H1 (cell line): ENCODE measurements at regions not wholly inside any gene's neighbourhood (a gene's known extent, or its start where the extent isn't known, plus 50 kb on each side); places are given as distances from the start of the nearest gene placed in this dataset.

Experiments used
- CTCF ChIA-PET: fragments of 300-600 bp; sonication (Branson Sonifier 250); formaldehyde crosslinking; loops from one replicate; lab custom pipeline; 2021; ENCODE audit not compliant: partially characterized antibody; lab: Charles Lee
- POLR2A ChIA-PET: fragments of 300-600 bp; sonication (Branson Sonifier 250); formaldehyde crosslinking; loops from one replicate; lab custom pipeline; 2021; ENCODE audit warnings: inconsistent platforms; ENCODE audit not compliant: partially characterized antibody; lab: Charles Lee
- DNase-seq, 2 experiments: peaks; one replicate each; pipeline versions ENCODE4 v3.0.0 to v3.0.0-alpha.2; 2010 to 2022; ENCODE audit warnings: low spot score in 2 of 2, low read depth in 1 of 2, mixed read lengths in 1 of 2
- FAIRE-seq: peaks from 2 replicates; lab custom pipeline; 2011; peaks lifted over from hg19 to GRCh38; lab: Jason Lieb, UNC
- H2AFZ ChIP-seq: 2 replicates; pipeline ENCODE4 v1.8.1; 2012; ENCODE audit warnings: low read length, inconsistent platforms
- H2AK5ac ChIP-seq: 2 replicates; pipeline ENCODE4 v1.6.1; 2013; ENCODE audit warnings: low read depth, low read length
- H2BK120ac ChIP-seq: replicated peaks from 2 replicates; pipeline ENCODE3; 2013; ENCODE audit warnings: low read depth, low read length, inconsistent platforms
- H2BK12ac ChIP-seq: 2 replicates; pipeline ENCODE4 v1.6.1; 2013; ENCODE audit warnings: low read depth, low read length
- H2BK15ac ChIP-seq: 2 replicates; pipeline ENCODE4 v1.6.1; 2013; ENCODE audit warnings: low read length
- H2BK20ac ChIP-seq: 2 replicates; pipeline ENCODE4 v1.6.1; 2013; ENCODE audit warnings: low read length
- H2BK5ac ChIP-seq: 2 replicates; pipeline ENCODE4 v1.6.1; 2013; ENCODE audit warnings: low read depth, low read length
- H3K14ac ChIP-seq: 2 replicates; pipeline ENCODE4 v1.6.1; 2013; ENCODE audit warnings: inconsistent platforms; ENCODE audit not compliant: insufficient read length
- H3K18ac ChIP-seq: 2 replicates; pipeline ENCODE4 v1.6.1; 2013; ENCODE audit warnings: low read length; ENCODE audit errors: extremely low read depth
- H3K23ac ChIP-seq: 2 replicates; pipeline ENCODE4 v1.6.1; 2013; ENCODE audit warnings: inconsistent platforms; ENCODE audit not compliant: insufficient read length
- H3K23me2 ChIP-seq: 2 replicates; pipeline ENCODE4 v1.6.1; 2013; ENCODE audit warnings: low read depth, low read length
- H3K27ac ChIP-seq: 2 replicates; pipeline ENCODE4 v1.6.1; 2011; ENCODE audit warnings: low read depth, low read length, inconsistent platforms
- H3K27me3 ChIP-seq, 4 experiments: replicated peaks in 1 of 4; 1 replicate in 1 of 4; 2 replicates in 3 of 4; pipeline versions ENCODE4 v1.6.1 to v1.8.1; 2011 to 2013; ENCODE audit warnings: low read length in 3 of 4, mild to moderate bottlenecking in 3 of 4, inconsistent platforms in 2 of 4, mixed read lengths in 2 of 4, moderate library complexity in 1 of 4; ENCODE audit not compliant: control insufficient read depth in 3 of 4, insufficient read depth in 3 of 4; ENCODE audit errors: extremely low read depth in 1 of 4
- H3K36me3 ChIP-seq, 4 experiments: 2 replicates each; pipeline versions ENCODE4 v1.6.1 to v1.8.1; 2011 to 2013; ENCODE audit warnings: mild to moderate bottlenecking in 4 of 4, low read length in 3 of 4, moderate library complexity in 2 of 4, control low read depth in 1 of 4, inconsistent platforms in 1 of 4; ENCODE audit not compliant: insufficient read depth in 4 of 4, control insufficient read depth in 2 of 4
- H3K4ac ChIP-seq: replicated peaks from 2 replicates; pipeline ENCODE3; 2013; ENCODE audit warnings: low read length, low read depth, mixed read lengths, inconsistent platforms; ENCODE audit not compliant: insufficient read length
- H3K4me1 ChIP-seq, 4 experiments: replicated peaks in 1 of 4; 1 replicate in 1 of 4; 2 replicates in 3 of 4; pipeline versions ENCODE4 v1.6.1 to v1.8.1; 2011 to 2013; ENCODE audit warnings: low read length in 3 of 4, inconsistent platforms in 2 of 4, mixed read lengths in 1 of 4; ENCODE audit not compliant: insufficient read depth in 4 of 4, control insufficient read depth in 3 of 4
- H3K4me2 ChIP-seq, 2 experiments: 2 replicates each; pipeline versions ENCODE4 v1.6.1 to v1.8.1; 2011 to 2013; ENCODE audit warnings: low read depth in 2 of 2, low read length in 2 of 2, control low read depth in 1 of 2, inconsistent platforms in 1 of 2, mild to moderate bottlenecking in 1 of 2; ENCODE audit not compliant: insufficient read depth in 1 of 2
- H3K4me3 ChIP-seq, 4 experiments: fragments of 200-600, 300-600 bp in 1 of 4; sonication (generic), shearing (Covaris generic), sonication (Bioruptor Twin) in 1 of 4; 2 replicates each; pipeline versions ENCODE4 v1.5.1 to v1.8.1; 2011 to 2016; ENCODE audit warnings: low read length in 4 of 4, low read depth in 3 of 4, control low read depth in 2 of 4, inconsistent platforms in 2 of 4, mild to moderate bottlenecking in 2 of 4, mixed read lengths in 1 of 4, moderate library complexity in 1 of 4; ENCODE audit not compliant: insufficient read depth in 2 of 4; ENCODE audit errors: extremely low read depth in 1 of 4
- H3K56ac ChIP-seq: replicated peaks from 2 replicates; pipeline ENCODE3; 2013; ENCODE audit warnings: low read depth, mild to moderate bottlenecking, mixed read lengths, low read length, inconsistent platforms; ENCODE audit not compliant: insufficient read length
- H3K79me1 ChIP-seq: 2 replicates; pipeline ENCODE4 v1.6.1; 2013; ENCODE audit warnings: low read depth, low read length, control low read depth
- H3K79me2 ChIP-seq, 2 experiments: 2 replicates each; pipeline versions ENCODE4 v1.6.1 to v1.8.1; 2012 to 2013; ENCODE audit warnings: low read length in 2 of 2, mild to moderate bottlenecking in 2 of 2, inconsistent platforms in 1 of 2; ENCODE audit not compliant: insufficient read depth in 2 of 2, control insufficient read depth in 1 of 2
- H3K9ac ChIP-seq, 4 experiments: replicated peaks in 1 of 4; 1 replicate in 1 of 4; 2 replicates in 3 of 4; pipeline versions ENCODE4 v1.6.1 to v1.8.1; 2011 to 2013; ENCODE audit warnings: low read depth in 3 of 4, low read length in 3 of 4, control low read depth in 2 of 4, mild to moderate bottlenecking in 2 of 4, moderate library complexity in 2 of 4, inconsistent platforms in 1 of 4; ENCODE audit errors: extremely low read depth in 1 of 4
- H3K9me3 ChIP-seq, 2 experiments: 2 replicates each; pipeline versions ENCODE4 v1.6.1 to v1.8.1; 2012 to 2013; ENCODE audit warnings: mild to moderate bottlenecking in 2 of 2, moderate library complexity in 2 of 2, control low read depth in 1 of 2, inconsistent platforms in 1 of 2, low read depth in 1 of 2, low read length in 1 of 2, mixed read lengths in 1 of 2; ENCODE audit not compliant: insufficient read depth in 2 of 2
- H4K20me1 ChIP-seq, 2 experiments: replicated peaks in 1 of 2; 2 replicates each; pipeline versions ENCODE3 to v1.8.1; 2011 to 2013; ENCODE audit warnings: inconsistent platforms in 2 of 2, low read length in 2 of 2, mild to moderate bottlenecking in 1 of 2; ENCODE audit not compliant: insufficient read depth in 2 of 2, control insufficient read depth in 1 of 2
- H4K5ac ChIP-seq: 2 replicates; pipeline ENCODE4 v1.6.1; 2013; ENCODE audit warnings: low read length, low read depth, mixed read lengths, inconsistent platforms; ENCODE audit not compliant: insufficient read length
- H4K8ac ChIP-seq: 2 replicates; pipeline ENCODE4 v1.8.0; 2013; ENCODE audit warnings: mild to moderate bottlenecking, moderate library complexity, low read length, inconsistent platforms; ENCODE audit not compliant: insufficient read depth; ENCODE audit errors: extremely low read depth
- H4K91ac ChIP-seq: replicated peaks from 2 replicates; pipeline ENCODE3; 2013; ENCODE audit warnings: low read length, mixed read lengths, inconsistent platforms; ENCODE audit not compliant: insufficient read length
- ASH2L ChIP-seq: fragments of 200-600, 300-600 bp; sonication (generic); IDR thresholded peaks from one replicate; pipeline ENCODE4 v1.7.1; 2017; ENCODE audit warnings: low read length
- BCL11A ChIP-seq, 2 experiments: IDR thresholded peaks; one replicate each; pipeline ENCODE4 v1.6.1; 2011; ENCODE audit warnings: low read depth in 2 of 2, low read length in 2 of 2, mild to moderate bottlenecking in 2 of 2
- CREB1 ChIP-seq: IDR thresholded peaks from 2 replicates; pipeline ENCODE4 v1.6.1; 2012; ENCODE audit warnings: inconsistent platforms
- CTBP2 ChIP-seq: IDR thresholded peaks from 2 replicates; pipeline ENCODE4 v1.7.0; 2011; ENCODE audit warnings: borderline replicate concordance, mild to moderate bottlenecking, moderate library complexity, mixed read lengths, low read length; ENCODE audit not compliant: insufficient read depth, insufficient read length
- EZH2 ChIP-seq: fragments of 200-600 bp; sonication (generic); IDR thresholded peaks from 2 replicates; pipeline ENCODE4 v1.7.1; 2012; ENCODE audit warnings: low read depth, mild to moderate bottlenecking, moderate library complexity, low read length, inconsistent platforms; ENCODE audit not compliant: severe bottlenecking
- GABPA ChIP-seq: IDR thresholded peaks from 2 replicates; pipeline ENCODE4 v1.6.1; 2011; ENCODE audit warnings: mild to moderate bottlenecking, low read length, moderate library complexity, borderline replicate concordance; ENCODE audit not compliant: insufficient read depth
- HDAC6 ChIP-seq: IDR thresholded peaks from one replicate; pipeline ENCODE4 v1.7.1; 2012; ENCODE audit warnings: low read depth, mild to moderate bottlenecking, inconsistent platforms, low read length, moderate library complexity
- JUN ChIP-seq: IDR thresholded peaks from 2 replicates; pipeline ENCODE4 v1.6.1; 2011; ENCODE audit warnings: low read depth, mild to moderate bottlenecking, improper control_type of control experiment, low read length
- KDM1A ChIP-seq: fragments of 200-600, 300-600 bp; sonication (generic); IDR thresholded peaks from 2 replicates; pipeline ENCODE4 v1.7.1; 2016; ENCODE audit warnings: mild to moderate bottlenecking, low read length, borderline replicate concordance
- POLR2A ChIP-seq, 2 experiments: IDR thresholded peaks; 1 replicate in 1 of 2; 2 replicates in 1 of 2; pipeline ENCODE4 v1.6.1; 2011; ENCODE audit warnings: low read depth in 2 of 2, low read length in 2 of 2, mild to moderate bottlenecking in 2 of 2; ENCODE audit errors: control extremely low read depth in 1 of 2
- SP1 ChIP-seq: IDR thresholded peaks from 2 replicates; pipeline ENCODE4 v1.6.1; 2011; ENCODE audit warnings: low read depth, low read length
- SP4 ChIP-seq: IDR thresholded peaks from 2 replicates; pipeline ENCODE4 v1.6.1; 2012; ENCODE audit warnings: low read length, inconsistent platforms
- WGBS, 2 experiments: shearing (Covaris generic) in 1 of 2; methylation state at CpG; one replicate each; pipeline versions ENCODE4 v1.1.6 to v1.1.7; 2013 to 2015; ENCODE audit warnings: low lambda C conversion rate in 2 of 2, mixed read lengths in 2 of 2, inconsistent platforms in 1 of 2, low coverage in 1 of 2, missing lambda C conversion rate in 1 of 2; ENCODE audit not compliant: insufficient replicate concordance in 2 of 2, insufficient coverage in 1 of 2, insufficient read length in 1 of 2; ENCODE audit errors: extremely low coverage in 1 of 2, missing lambda C conversion rate in 1 of 2; 5-methylcytosine and 5-hydroxymethylcytosine counted together
- TF ChIP-seq, protein P1 (sequence below): IDR thresholded peaks from 2 replicates; pipeline ENCODE4 v1.6.1; 2012; ENCODE audit warnings: low read length, inconsistent platforms

DNA sequence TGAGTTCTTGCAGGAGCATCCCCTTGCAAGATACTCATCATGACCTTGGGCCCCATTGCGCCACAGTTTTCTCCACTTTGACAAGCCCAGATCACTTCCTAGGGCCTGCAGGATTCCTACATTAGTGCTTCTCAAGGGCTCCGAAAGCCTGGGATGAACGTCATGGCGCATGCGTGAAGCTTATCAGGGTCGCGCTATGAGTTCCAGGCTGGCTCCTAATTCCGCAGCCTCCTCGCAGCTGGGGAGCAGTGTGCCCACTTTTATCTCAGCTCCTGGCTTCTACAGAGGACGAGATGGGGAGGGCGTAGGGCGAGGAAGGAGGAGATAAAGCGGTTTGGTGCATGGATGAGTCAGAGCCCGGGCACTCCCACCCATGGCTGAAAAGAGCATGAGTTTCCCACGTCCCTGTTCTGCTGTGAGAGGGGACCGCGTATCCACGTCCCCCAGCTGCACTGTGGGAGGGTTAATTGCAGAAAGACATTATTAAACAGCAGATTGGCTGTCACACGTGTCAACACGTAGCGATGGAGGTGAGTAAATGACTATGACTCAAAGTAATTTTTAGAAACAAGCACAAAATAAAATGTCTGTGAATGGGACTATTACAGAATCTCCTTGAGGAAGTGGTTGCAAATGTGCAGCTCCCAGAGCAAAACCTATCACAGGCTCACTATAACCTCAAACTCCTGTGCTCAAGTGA is 72.9 kb upstream of the DSP start:
- ChIA-PET POLR2A (interaction anchor here (0.6 kb wide), 1 partner anchor 14 kb away, joined by 3 read pairs; no protein-coding TSS in a partner anchor), CTCF (interaction anchor here (1.3 to 1.9 kb wide), 2 partner anchors 15 to 20 kb away, joined by 3 to 4 read pairs; no protein-coding TSS in a partner anchor)
- no peak for TF ChIP-seq JUN
- no peak for TF ChIP-seq POLR2A (IDR thresholded peaks at IDR 0.05; ENCODE audit: control extremely low read depth in 1 of 2, low read depth in 2 of 2, low read length in 2 of 2)
- no peak for TF ChIP-seq SP1
- no peak for TF ChIP-seq EZH2
- no peak for TF ChIP-seq KDM1A
- no peak for TF ChIP-seq CREB1
- no peak for TF ChIP-seq BCL11A (IDR thresholded peaks at IDR 0.05; ENCODE audit: low read depth in 2 of 2, low read length in 2 of 2)
- TF ChIP-seq CTBP2, result no peak
- TF ChIP-seq, protein P1, sequence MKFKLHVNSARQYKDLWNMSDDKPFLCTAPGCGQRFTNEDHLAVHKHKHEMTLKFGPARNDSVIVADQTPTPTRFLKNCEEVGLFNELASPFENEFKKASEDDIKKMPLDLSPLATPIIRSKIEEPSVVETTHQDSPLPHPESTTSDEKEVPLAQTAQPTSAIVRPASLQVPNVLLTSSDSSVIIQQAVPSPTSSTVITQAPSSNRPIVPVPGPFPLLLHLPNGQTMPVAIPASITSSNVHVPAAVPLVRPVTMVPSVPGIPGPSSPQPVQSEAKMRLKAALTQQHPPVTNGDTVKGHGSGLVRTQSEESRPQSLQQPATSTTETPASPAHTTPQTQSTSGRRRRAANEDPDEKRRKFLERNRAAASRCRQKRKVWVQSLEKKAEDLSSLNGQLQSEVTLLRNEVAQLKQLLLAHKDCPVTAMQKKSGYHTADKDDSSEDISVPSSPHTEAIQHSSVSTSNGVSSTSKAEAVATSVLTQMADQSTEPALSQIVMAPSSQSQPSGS, result no peak
- TF ChIP-seq ASH2L, result no peak
- TF ChIP-seq SP4, result no peak
- TF ChIP-seq HDAC6, result no peak
- no peak for TF ChIP-seq GABPA

More for the DNA sequence above, 72.9 kb upstream of the DSP start:
- no peak overlapping the region for H2BK120ac ChIP-seq
- no peak overlapping the region for H2BK12ac ChIP-seq
- peaks cover 0 to 3% (median 0%) of the 10 kb centered on the region in 4 experiments; a peak in 2 of 7 replicates for H3K4me1 ChIP-seq
- H3K9me3 ChIP-seq, result no peaks in the 10 kb centered on the region
- no peak overlapping the region for H3K4ac ChIP-seq
- no peaks in the 10 kb centered on the region for H3K79me1 ChIP-seq
- H4K91ac ChIP-seq, result no peak overlapping the region
- H3K4me2 ChIP-seq, result no peak overlapping the region
- H2AFZ ChIP-seq, result peak overlapping the region; percentile 83
- no peak overlapping the region for H3K23ac ChIP-seq
- H2BK5ac ChIP-seq, result no peak overlapping the region
- no peaks in the 10 kb centered on the region for H3K23me2 ChIP-seq
- H3K79me2 ChIP-seq, result no peaks in the 10 kb centered on the region
- no peak overlapping the region for H3K18ac ChIP-seq
- no peaks in the 10 kb centered on the region for H4K20me1 ChIP-seq
- no peak overlapping the region for H4K8ac ChIP-seq
- no peak overlapping the region for H3K9ac ChIP-seq
- no peak overlapping the region for H4K5ac ChIP-seq
- FAIRE-seq, result no peak
- H3K56ac ChIP-seq, result no peak overlapping the region
- no peak overlapping the region for H3K27ac ChIP-seq
- no peak overlapping the region for H3K4me3 ChIP-seq
- no peak overlapping the region for H2BK20ac ChIP-seq
- DNase-seq, result no peak
- no peak overlapping the region for H2BK15ac ChIP-seq
- WGBS, 2 experiments, result 89% methylated on average over 19 of the region's 21 CpGs; no CpG with 5 or more reads in 1 of the 2 experiments
- H3K36me3 ChIP-seq, result no peaks in the 10 kb centered on the region
- no peak overlapping the region for H3K14ac ChIP-seq
- no peak overlapping the region for H2AK5ac ChIP-seq
- no peaks in the 10 kb centered on the region for H3K27me3 ChIP-seq
